ENCODE measurements at regions not wholly inside any gene's neighbourhood (a gene's known extent, or its start where the extent isn't known, plus 50 kb on each side); places are given as distances from the start of the nearest gene placed in this dataset.
A peak's percentile ranks its signal among the peaks of the same experiment; 100 is the strongest.

GRCh38 chr9:80378669-80379293 lies 807.0 kb downstream of the TLE4 start:
- H3K4me3 ChIP-seq (ENCODE audit: low read depth, low read length), result no peak overlapping the region
- H3K27ac ChIP-seq (ENCODE audit: low read depth, low read length), result no peak overlapping the region
- H3K4me1 ChIP-seq (ENCODE audit: control insufficient read depth, insufficient read depth, low read length, unreplicated experiment), result peaks cover 6% of the 10 kb centered on the region
- no peaks in the 10 kb centered on the region for H3K79me2 ChIP-seq (ENCODE audit: control insufficient read depth, insufficient read depth, low read length, unreplicated experiment)
- no peaks in the 10 kb centered on the region for H3K36me3 ChIP-seq (ENCODE audit: insufficient read depth, low read length)
- no peaks in the 10 kb centered on the region for H3K27me3 ChIP-seq (ENCODE audit: insufficient read depth, low read length)
- H2AFZ ChIP-seq (ENCODE audit: low read length, unreplicated experiment), result no peak overlapping the region

GRCh38 chr9:80376180-80376579 lies 804.4 kb downstream of the TLE4 start:
- Histone ChIP-seq H3K79me2 (ENCODE audit: control insufficient read depth, insufficient read depth, low read length, unreplicated experiment) (no peaks in the 10 kb centered on the region), H3K4me3 (ENCODE audit: low read depth, low read length) (no peak overlapping the region), H3K27ac (ENCODE audit: low read depth, low read length) (no peak overlapping the region), H2AFZ (ENCODE audit: low read length, unreplicated experiment) (no peak overlapping the region), H3K27me3 (ENCODE audit: insufficient read depth, low read length) (no peaks in the 10 kb centered on the region), H3K4me1 (ENCODE audit: control insufficient read depth, insufficient read depth, low read length, unreplicated experiment) (no peaks in the 10 kb centered on the region), H3K36me3 (ENCODE audit: insufficient read depth, low read length) (no peaks in the 10 kb centered on the region)

GRCh38 chr9:80375477-80375876 lies 803.7 kb downstream of the TLE4 start:
- H3K4me1 ChIP-seq (ENCODE audit: control insufficient read depth, insufficient read depth, low read length, unreplicated experiment), result no peaks in the 10 kb centered on the region
- H2AFZ ChIP-seq (ENCODE audit: low read length, unreplicated experiment), result no peak overlapping the region
- no peaks in the 10 kb centered on the region for H3K36me3 ChIP-seq (ENCODE audit: insufficient read depth, low read length)
- H3K27me3 ChIP-seq (ENCODE audit: insufficient read depth, low read length), result no peaks in the 10 kb centered on the region
- H3K4me3 ChIP-seq (ENCODE audit: low read depth, low read length), result no peak overlapping the region
- no peaks in the 10 kb centered on the region for H3K79me2 ChIP-seq (ENCODE audit: control insufficient read depth, insufficient read depth, low read length, unreplicated experiment)
- no peak overlapping the region for H3K27ac ChIP-seq (ENCODE audit: low read depth, low read length)

GRCh38 chr9:80369641-80370040 lies 797.9 kb downstream of the TLE4 start:
- Histone ChIP-seq H3K36me3 (ENCODE audit: insufficient read depth, low read length) (no peaks in the 10 kb centered on the region), H3K27me3 (ENCODE audit: insufficient read depth, low read length) (peaks cover 25% of the 10 kb centered on the region; the same call in 1 of the 2 replicates), H3K4me3 (ENCODE audit: low read depth, low read length) (no peak overlapping the region), H3K4me1 (ENCODE audit: control insufficient read depth, insufficient read depth, low read length, unreplicated experiment) (peaks cover 6% of the 10 kb centered on the region), H3K79me2 (ENCODE audit: control insufficient read depth, insufficient read depth, low read length, unreplicated experiment) (no peaks in the 10 kb centered on the region), H2AFZ (ENCODE audit: low read length, unreplicated experiment) (peak overlapping the region; percentile 23), H3K27ac (ENCODE audit: low read depth, low read length) (no peak overlapping the region)

GRCh38 chr9:80366626-80367025 lies 794.9 kb downstream of the TLE4 start:
- H3K4me3 ChIP-seq (ENCODE audit: low read depth, low read length), result no peak overlapping the region
- H3K4me1 ChIP-seq (ENCODE audit: control insufficient read depth, insufficient read depth, low read length, unreplicated experiment), result peaks cover 6% of the 10 kb centered on the region
- no peaks in the 10 kb centered on the region for H3K36me3 ChIP-seq (ENCODE audit: insufficient read depth, low read length)
- no peak overlapping the region for H2AFZ ChIP-seq (ENCODE audit: low read length, unreplicated experiment)
- no peaks in the 10 kb centered on the region for H3K79me2 ChIP-seq (ENCODE audit: control insufficient read depth, insufficient read depth, low read length, unreplicated experiment)
- no peak overlapping the region for H3K27ac ChIP-seq (ENCODE audit: low read depth, low read length)
- peaks cover 35% of the 10 kb centered on the region for H3K27me3 ChIP-seq (ENCODE audit: insufficient read depth, low read length)

- H3K79me2 ChIP-seq (ENCODE audit: control insufficient read depth, insufficient read depth, low read length, unreplicated experiment), result no peaks in the 10 kb centered on the region
- peaks cover 22% of the 10 kb centered on the region for H3K27me3 ChIP-seq (ENCODE audit: insufficient read depth, low read length)
- H3K4me3 ChIP-seq (ENCODE audit: low read depth, low read length), result no peak overlapping the region
- no peak overlapping the region for H2AFZ ChIP-seq (ENCODE audit: low read length, unreplicated experiment)
- H3K27ac ChIP-seq (ENCODE audit: low read depth, low read length), result no peak overlapping the region
- no peaks in the 10 kb centered on the region for H3K4me1 ChIP-seq (ENCODE audit: control insufficient read depth, insufficient read depth, low read length, unreplicated experiment)
- no peaks in the 10 kb centered on the region for H3K36me3 ChIP-seq (ENCODE audit: insufficient read depth, low read length)
These were observed 788.4 kb downstream of the TLE4 start for GRCh38 chr9:80359941-80360881.

- peaks cover 16% of the 10 kb centered on the region for H3K27me3 ChIP-seq (ENCODE audit: insufficient read depth, low read length)
- H3K36me3 ChIP-seq (ENCODE audit: insufficient read depth, low read length), result no peaks in the 10 kb centered on the region
- H3K4me3 ChIP-seq (ENCODE audit: low read depth, low read length), result no peak overlapping the region
- H3K79me2 ChIP-seq (ENCODE audit: control insufficient read depth, insufficient read depth, low read length, unreplicated experiment), result no peaks in the 10 kb centered on the region
- H2AFZ ChIP-seq (ENCODE audit: low read length, unreplicated experiment), result no peak overlapping the region
- no peaks in the 10 kb centered on the region for H3K4me1 ChIP-seq (ENCODE audit: control insufficient read depth, insufficient read depth, low read length, unreplicated experiment)
- H3K27ac ChIP-seq (ENCODE audit: low read depth, low read length), result no peak overlapping the region
These were observed 787.5 kb downstream of the TLE4 start for GRCh38 chr9:80359291-80359690.

GRCh38 chr9:80352967-80353366 lies 781.2 kb downstream of the TLE4 start:
- no peak overlapping the region for H3K27ac ChIP-seq (ENCODE audit: low read depth, low read length)
- peaks cover 2% of the 10 kb centered on the region; the same call in 1 of the 2 replicates for H3K27me3 ChIP-seq (ENCODE audit: insufficient read depth, low read length)
- no peaks in the 10 kb centered on the region for H3K4me1 ChIP-seq (ENCODE audit: control insufficient read depth, insufficient read depth, low read length, unreplicated experiment)
- H2AFZ ChIP-seq (ENCODE audit: low read length, unreplicated experiment), result no peak overlapping the region
- H3K79me2 ChIP-seq (ENCODE audit: control insufficient read depth, insufficient read depth, low read length, unreplicated experiment), result no peaks in the 10 kb centered on the region
- H3K36me3 ChIP-seq (ENCODE audit: insufficient read depth, low read length), result no peaks in the 10 kb centered on the region
- H3K4me3 ChIP-seq (ENCODE audit: low read depth, low read length), result no peak overlapping the region

- H3K4me1 ChIP-seq (ENCODE audit: control insufficient read depth, insufficient read depth, low read length, unreplicated experiment), result no peaks in the 10 kb centered on the region
- H2AFZ ChIP-seq (ENCODE audit: low read length, unreplicated experiment), result no peak overlapping the region
- peaks cover 2% of the 10 kb centered on the region; the same call in 1 of the 2 replicates for H3K27me3 ChIP-seq (ENCODE audit: insufficient read depth, low read length)
- no peaks in the 10 kb centered on the region for H3K79me2 ChIP-seq (ENCODE audit: control insufficient read depth, insufficient read depth, low read length, unreplicated experiment)
- H3K27ac ChIP-seq (ENCODE audit: low read depth, low read length), result no peak overlapping the region
- no peaks in the 10 kb centered on the region for H3K36me3 ChIP-seq (ENCODE audit: insufficient read depth, low read length)
- no peak overlapping the region for H3K4me3 ChIP-seq (ENCODE audit: low read depth, low read length)
These were observed 779.8 kb downstream of the TLE4 start for GRCh38 chr9:80351612-80352011.

- Histone ChIP-seq H3K4me3 (ENCODE audit: low read depth, low read length) (no peak overlapping the region), H3K79me2 (ENCODE audit: control insufficient read depth, insufficient read depth, low read length, unreplicated experiment) (no peaks in the 10 kb centered on the region), H3K27me3 (ENCODE audit: insufficient read depth, low read length) (no peaks in the 10 kb centered on the region), H3K27ac (ENCODE audit: low read depth, low read length) (no peak overlapping the region), H2AFZ (ENCODE audit: low read length, unreplicated experiment) (no peak overlapping the region), H3K36me3 (ENCODE audit: insufficient read depth, low read length) (no peaks in the 10 kb centered on the region), H3K4me1 (ENCODE audit: control insufficient read depth, insufficient read depth, low read length, unreplicated experiment) (peaks cover 3% of the 10 kb centered on the region)
These were observed 754.3 kb downstream of the TLE4 start for GRCh38 chr9:80326105-80326504.

GRCh38 chr9:80320916-80321315 lies 749.2 kb downstream of the TLE4 start:
- Histone ChIP-seq H3K4me1 (ENCODE audit: control insufficient read depth, insufficient read depth, low read length, unreplicated experiment) (peaks cover 13% of the 10 kb centered on the region), H3K27ac (ENCODE audit: low read depth, low read length) (peak overlapping the region; percentile 75), H3K4me3 (ENCODE audit: low read depth, low read length) (peak overlapping the region; percentile 61), H3K79me2 (ENCODE audit: control insufficient read depth, insufficient read depth, low read length, unreplicated experiment) (no peaks in the 10 kb centered on the region), H3K36me3 (ENCODE audit: insufficient read depth, low read length) (no peaks in the 10 kb centered on the region), H3K27me3 (ENCODE audit: insufficient read depth, low read length) (no peaks in the 10 kb centered on the region), H2AFZ (ENCODE audit: low read length, unreplicated experiment) (peak overlapping the region; percentile 77)
